ENCODE measurements at regions not wholly inside any gene's neighbourhood (a gene's known extent, or its start where the extent isn't known, plus 50 kb on each side); places are given as distances from the start of the nearest gene placed in this dataset.

GRCh38 chr6:67818322-67818721 is 816.8 kb upstream of the ADGRB3 start:
- TF ChIP-seq EZH2 (IDR thresholded peaks at IDR 0.05; ENCODE audit: borderline replicate concordance), result no peak
- no peak for TF ChIP-seq CTCF (IDR thresholded peaks at IDR 0.05; ENCODE audit: poor library complexity)
- TF ChIP-seq EZH2phosphoT487 (IDR thresholded peaks at IDR 0.05; ENCODE audit: low read depth, severe bottlenecking, unreplicated experiment), result no peak

All from hepatocyte (in vitro differentiated cells).